ENCODE measurements at regions not wholly inside any gene's neighbourhood (a gene's known extent, or its start where the extent isn't known, plus 50 kb on each side); places are given as distances from the start of the nearest gene placed in this dataset.

- TF ChIP-seq CTCF (IDR thresholded peaks at IDR 0.05) (no peak), POLR2A (IDR thresholded peaks at IDR 0.05) (no peak)
Measured at GRCh38 chr18:2146092-2146491, 425.2 kb downstream of the METTL4 start.

Measured in esophagus squamous epithelium (tissue), 4 donors.